OCI-LY7 (cell line): ENCODE measurements at regions not wholly inside any gene's neighbourhood (a gene's known extent, or its start where the extent isn't known, plus 50 kb on each side); places are given as distances from the start of the nearest gene placed in this dataset.

ENCODE experiments used
- BruUV-seq: library from RNA; stranded (reverse); fragments of 400-500 nt; replicated peaks from 2 replicates; lab custom pipeline; 2021; lab: Mats Ljungman, UMichigan
- CTCF ChIA-PET: fragments of 300-600 bp; sonication (Branson Sonifier 250); formaldehyde crosslinking; loops from one replicate; lab custom pipeline; 2022; ENCODE audit warnings: antibody characterized with exemption; ENCODE audit not compliant: unreplicated experiment; lab: Charles Lee
- POLR2A ChIA-PET: fragments of 300-600 bp; sonication (Branson Sonifier 250); formaldehyde crosslinking; loops from one replicate; lab custom pipeline; 2022; ENCODE audit warnings: antibody characterized with exemption; lab: Charles Lee
- DNase-seq: peaks from one replicate; pipeline ENCODE4 v3.0.0-alpha.2; 2015; ENCODE audit warnings: low spot score
- H2AFZ ChIP-seq: fragments of 200-600 bp; sonication (generic), shearing (Covaris generic); 2 replicates; pipeline ENCODE4 v1.6.1; 2014; ENCODE audit warnings: mild to moderate bottlenecking, antibody characterized with exemption, low read length, moderate library complexity
- H3K27ac ChIP-seq: fragments of 200-600 bp; sonication (generic); 2 replicates; pipeline ENCODE4 v1.5.1; 2014; ENCODE audit warnings: mixed run types, low read depth, mild to moderate bottlenecking, moderate library complexity, low read length, inconsistent platforms; ENCODE audit not compliant: poor library complexity, severe bottlenecking
- H3K36me3 ChIP-seq: fragments of 200-600 bp; sonication (generic); 2 replicates; pipeline ENCODE4 v1.6.1; 2014; ENCODE audit warnings: mild to moderate bottlenecking, antibody characterized with exemption, low read length, moderate library complexity, mixed read lengths; ENCODE audit not compliant: insufficient read depth
- H3K4me1 ChIP-seq: fragments of 200-600 bp; sonication (generic); 2 replicates; pipeline ENCODE4 v1.5.1; 2014; ENCODE audit warnings: mild to moderate bottlenecking, low read length; ENCODE audit not compliant: insufficient read depth, poor library complexity, severe bottlenecking
- H3K4me2 ChIP-seq: fragments of 200-600 bp; sonication (generic); 2 replicates; pipeline ENCODE4 v1.6.1; 2014; ENCODE audit warnings: mild to moderate bottlenecking, low read length
- H3K4me3 ChIP-seq: fragments of 200-600 bp; sonication (generic); 2 replicates; pipeline ENCODE4 v1.5.1; 2014; ENCODE audit warnings: mild to moderate bottlenecking, low read depth, low read length; ENCODE audit not compliant: poor library complexity, severe bottlenecking
- H3K79me2 ChIP-seq: fragments of 200-600 bp; sonication (generic); 2 replicates; pipeline ENCODE4 v1.6.1; 2016; ENCODE audit warnings: low read depth, mild to moderate bottlenecking, low read length, moderate library complexity, mixed read lengths; ENCODE audit not compliant: insufficient read depth
- H3K9me2 ChIP-seq: fragments of 200-600 bp; sonication (generic); 2 replicates; pipeline ENCODE4 v1.6.1; 2016; ENCODE audit warnings: mild to moderate bottlenecking, low read length, mixed read lengths; ENCODE audit not compliant: insufficient read depth
- H3K9me3 ChIP-seq: fragments of 200-600 bp; sonication (generic); 2 replicates; pipeline ENCODE4 v1.6.1; 2014; ENCODE audit warnings: mild to moderate bottlenecking, mixed run types, low read length, mixed read lengths
- H4K20me1 ChIP-seq: fragments of 200-600 bp; sonication (generic); 2 replicates; pipeline ENCODE4 v1.6.1; 2014; ENCODE audit warnings: mild to moderate bottlenecking, antibody characterized with exemption, low read length, moderate library complexity, mixed read lengths; ENCODE audit not compliant: insufficient read depth
- EZH2phosphoT487 ChIP-seq: fragments of 200-600 bp; sonication (generic); IDR thresholded peaks from 2 replicates; pipeline ENCODE4 v1.6.1; 2018; ENCODE audit warnings: low read depth, borderline replicate concordance, mild to moderate bottlenecking, mixed run types, antibody characterized with exemption, low read length, moderate library complexity, mixed read lengths
- intact Hi-C: fragments of 100-400 bp; cut with micrococcal nuclease; formaldehyde crosslinking; loops from one replicate; pipeline ENCODE4 v1.10.0; 2022; ENCODE audit not compliant: unreplicated experiment
- TF ChIP-seq, protein P1 (sequence below): fragments of 200-600 bp; sonication (generic); conservative IDR thresholded peaks from 2 replicates; pipeline ENCODE4 v1.5.1; 2014; ENCODE audit warnings: mild to moderate bottlenecking, antibody characterized with exemption, low read length, moderate library complexity, mixed read lengths

DNA sequence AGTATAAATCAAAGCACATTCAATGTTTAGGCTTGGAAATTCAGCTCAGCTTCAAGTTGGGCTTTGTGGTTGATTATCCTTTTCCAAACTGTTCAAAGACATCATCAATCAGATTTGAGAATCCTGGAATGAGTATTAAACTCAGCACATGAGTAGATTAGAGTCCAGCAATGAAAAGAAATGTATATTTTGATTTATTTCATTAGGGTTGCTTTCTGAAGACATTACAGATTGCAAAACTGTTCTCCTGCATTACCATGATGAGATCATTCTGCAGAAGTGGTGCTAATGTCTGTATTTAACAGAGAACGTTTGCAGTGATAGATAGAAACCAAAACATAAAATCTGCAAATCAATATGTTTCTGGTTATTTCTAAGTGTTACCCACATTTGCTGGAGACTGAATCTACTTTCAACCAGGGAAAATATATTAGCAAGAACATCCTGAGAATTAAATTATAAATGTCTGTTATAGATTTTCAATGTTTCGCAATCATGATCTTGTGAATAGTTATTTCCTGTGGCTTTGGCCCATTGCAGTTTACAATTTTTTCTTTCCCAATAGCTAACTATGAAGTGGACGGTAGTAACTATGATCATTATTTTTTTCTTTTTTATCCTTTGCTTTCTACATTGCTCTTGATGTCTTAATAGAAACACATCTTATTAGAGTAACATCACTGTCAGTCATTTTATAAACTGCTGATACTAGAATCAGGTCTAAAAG lies 1125.7 kb upstream of the GOT2 start:
- intact Hi-C loops = no loop called here
- no peaks in the 10 kb centered on the region for H3K79me2 ChIP-seq
- no peaks in the 10 kb centered on the region for H3K36me3 ChIP-seq
- H3K4me1 ChIP-seq = no peaks in the 10 kb centered on the region
- BruUV-seq = no TSS peak
- DNase-seq = no peak
- ChIA-PET CTCF (no interaction called here), POLR2A (no interaction called here)
- no peak overlapping the region for H3K4me2 ChIP-seq
- H3K27ac ChIP-seq = no peak overlapping the region
- H3K9me3 ChIP-seq = no peaks in the 10 kb centered on the region
- H3K9me2 ChIP-seq = no peaks in the 10 kb centered on the region
- no peak overlapping the region for H2AFZ ChIP-seq
- H3K4me3 ChIP-seq = no peak overlapping the region
- no peaks in the 10 kb centered on the region for H4K20me1 ChIP-seq
- TF ChIP-seq, protein P1, sequence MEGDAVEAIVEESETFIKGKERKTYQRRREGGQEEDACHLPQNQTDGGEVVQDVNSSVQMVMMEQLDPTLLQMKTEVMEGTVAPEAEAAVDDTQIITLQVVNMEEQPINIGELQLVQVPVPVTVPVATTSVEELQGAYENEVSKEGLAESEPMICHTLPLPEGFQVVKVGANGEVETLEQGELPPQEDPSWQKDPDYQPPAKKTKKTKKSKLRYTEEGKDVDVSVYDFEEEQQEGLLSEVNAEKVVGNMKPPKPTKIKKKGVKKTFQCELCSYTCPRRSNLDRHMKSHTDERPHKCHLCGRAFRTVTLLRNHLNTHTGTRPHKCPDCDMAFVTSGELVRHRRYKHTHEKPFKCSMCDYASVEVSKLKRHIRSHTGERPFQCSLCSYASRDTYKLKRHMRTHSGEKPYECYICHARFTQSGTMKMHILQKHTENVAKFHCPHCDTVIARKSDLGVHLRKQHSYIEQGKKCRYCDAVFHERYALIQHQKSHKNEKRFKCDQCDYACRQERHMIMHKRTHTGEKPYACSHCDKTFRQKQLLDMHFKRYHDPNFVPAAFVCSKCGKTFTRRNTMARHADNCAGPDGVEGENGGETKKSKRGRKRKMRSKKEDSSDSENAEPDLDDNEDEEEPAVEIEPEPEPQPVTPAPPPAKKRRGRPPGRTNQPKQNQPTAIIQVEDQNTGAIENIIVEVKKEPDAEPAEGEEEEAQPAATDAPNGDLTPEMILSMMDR = no peak
- no peak for TF ChIP-seq EZH2phosphoT487

DNA sequence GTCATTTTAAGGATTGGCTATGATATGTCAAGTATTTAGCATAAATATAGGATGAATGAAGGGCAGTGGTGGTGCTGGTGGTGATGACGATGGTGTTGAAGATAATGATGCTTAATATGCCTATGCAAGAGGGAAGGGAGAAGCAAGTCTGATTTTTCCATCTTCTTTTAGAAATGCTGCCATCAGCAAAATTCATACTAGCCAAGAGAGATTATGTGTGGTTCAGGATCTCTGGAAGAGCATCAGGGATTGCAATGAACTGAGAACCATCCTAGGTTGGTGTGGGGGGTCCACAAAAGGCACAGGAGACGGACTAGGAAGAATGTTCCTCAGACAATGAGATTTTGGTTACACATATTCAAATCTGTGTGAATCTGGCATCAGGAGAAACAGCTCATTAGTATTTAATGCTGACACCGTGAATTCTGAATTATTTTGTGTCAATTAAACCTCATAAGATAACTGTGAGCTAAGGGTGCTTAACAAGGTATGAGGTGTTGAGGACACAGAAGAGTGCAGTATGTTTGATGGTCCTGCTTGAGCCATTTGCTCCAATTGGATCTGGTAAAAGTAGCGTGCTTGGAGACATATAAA lies 1120.8 kb upstream of the GOT2 start:
- Histone ChIP-seq H3K27ac (no peak overlapping the region), H3K79me2 (no peaks in the 10 kb centered on the region), H3K36me3 (no peaks in the 10 kb centered on the region), H3K9me2 (no peaks in the 10 kb centered on the region), H3K4me1 (no peaks in the 10 kb centered on the region), H3K9me3 (no peaks in the 10 kb centered on the region), H3K4me2 (no peak overlapping the region), H3K4me3 (no peak overlapping the region), H2AFZ (no peak overlapping the region), H4K20me1 (no peaks in the 10 kb centered on the region)
- intact Hi-C loops = no loop called here
- TF ChIP-seq EZH2phosphoT487 = no peak
- TF ChIP-seq, protein P1 = no peak
- no peak for DNase-seq
- CTCF ChIA-PET = no interaction called here
- no TSS peak for BruUV-seq
- POLR2A ChIA-PET = interaction anchor here (0.8 kb wide), 1 partner anchor 19 kb away, joined by 3 read pairs; no protein-coding TSS in a partner anchor

DNA sequence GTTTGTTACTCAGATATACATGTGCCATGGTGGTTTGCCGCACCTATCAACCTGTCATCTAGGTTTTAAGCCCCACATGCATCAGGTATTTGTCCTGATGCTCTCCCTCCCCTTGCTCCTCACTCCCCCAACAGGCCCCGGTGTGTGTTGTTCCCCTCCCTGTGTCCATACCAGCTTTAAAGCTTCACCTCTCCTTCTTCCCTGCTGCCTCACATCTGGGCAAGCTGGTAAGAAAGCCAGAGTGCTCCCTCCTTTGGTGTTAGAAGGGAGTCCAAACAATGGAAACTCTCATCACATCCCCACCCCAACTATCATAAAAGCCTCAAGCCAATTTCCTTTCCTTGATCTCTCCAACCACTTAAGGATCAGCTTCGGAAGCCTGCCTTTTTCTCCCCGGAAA lies 1115.6 kb upstream of the GOT2 start:
- BruUV-seq = no TSS peak
- Histone ChIP-seq H3K79me2 (no peaks in the 10 kb centered on the region), H3K4me1 (no peaks in the 10 kb centered on the region), H3K9me2 (no peaks in the 10 kb centered on the region), H2AFZ (no peak overlapping the region), H3K9me3 (no peaks in the 10 kb centered on the region), H4K20me1 (no peaks in the 10 kb centered on the region), H3K27ac (no peak overlapping the region), H3K4me3 (no peak overlapping the region), H3K36me3 (no peaks in the 10 kb centered on the region), H3K4me2 (no peak overlapping the region)
- no peak for TF ChIP-seq EZH2phosphoT487
- TF ChIP-seq, protein P1 = no peak
- CTCF ChIA-PET = no interaction called here
- POLR2A ChIA-PET = no interaction called here
- no peak for DNase-seq
- intact Hi-C loops = no loop called here
